GM18498 (cell line): ENCODE measurements at regions not wholly inside any gene's neighbourhood (a gene's known extent, or its start where the extent isn't known, plus 50 kb on each side); places are given as distances from the start of the nearest gene placed in this dataset.

Experiments used
- ATAC-seq: cut with Tn5 transposase; IDR thresholded peaks from one replicate; pipeline ENCODE4 v1.9.1; 2021; ENCODE audit warnings: mild to moderate bottlenecking, moderate library complexity; ENCODE audit not compliant: unreplicated experiment

GRCh38 chr4:20352163-20352431 lies 100.4 kb downstream of the SLIT2 start:
- ATAC-seq: no peak

GRCh38 chr4:20353646-20354045 lies 101.9 kb downstream of the SLIT2 start:
- ATAC-seq: no peak

- no peak for ATAC-seq
These were observed 102.4 kb downstream of the SLIT2 start for GRCh38 chr4:20354120-20354519.

- no peak for ATAC-seq
These were observed 104.9 kb downstream of the SLIT2 start for GRCh38 chr4:20356565-20356964.

GRCh38 chr4:20358110-20358509 lies 106.4 kb downstream of the SLIT2 start:
- ATAC-seq: no peak

- ATAC-seq: no peak
These were observed 108.0 kb downstream of the SLIT2 start for GRCh38 chr4:20359692-20360091.

GRCh38 chr4:20362148-20362547 lies 110.4 kb downstream of the SLIT2 start:
- no peak for ATAC-seq

- ATAC-seq: no peak
These were observed 113.3 kb downstream of the SLIT2 start for GRCh38 chr4:20364969-20365368.

GRCh38 chr4:20367446-20367845 lies 115.7 kb downstream of the SLIT2 start:
- no peak for ATAC-seq

GRCh38 chr4:20368926-20369325 lies 117.2 kb downstream of the SLIT2 start:
- no peak for ATAC-seq

- ATAC-seq: no peak
These were observed 118.6 kb downstream of the SLIT2 start for GRCh38 chr4:20370274-20370673.

GRCh38 chr4:20376070-20376469 lies 124.4 kb downstream of the SLIT2 start:
- ATAC-seq: no peak

- ATAC-seq: no peak
These were observed 126.5 kb downstream of the SLIT2 start for GRCh38 chr4:20378181-20378580.

GRCh38 chr4:20381005-20381404 lies 129.3 kb downstream of the SLIT2 start:
- no peak for ATAC-seq

- no peak for ATAC-seq
These were observed 131.6 kb downstream of the SLIT2 start for GRCh38 chr4:20383283-20383682.

- no peak for ATAC-seq
These were observed 132.3 kb downstream of the SLIT2 start for GRCh38 chr4:20383969-20384368.

GRCh38 chr4:20384456-20384855 lies 132.8 kb downstream of the SLIT2 start:
- ATAC-seq: no peak

GRCh38 chr4:20386001-20386740 lies 134.5 kb downstream of the SLIT2 start:
- no peak for ATAC-seq

- no peak for ATAC-seq
These were observed 135.2 kb downstream of the SLIT2 start for GRCh38 chr4:20386906-20387305.

GRCh38 chr4:20391198-20391597 lies 139.5 kb downstream of the SLIT2 start:
- ATAC-seq: no peak

GRCh38 chr4:20391912-20392311 lies 140.2 kb downstream of the SLIT2 start:
- no peak for ATAC-seq

GRCh38 chr4:20393486-20394100 lies 141.9 kb downstream of the SLIT2 start:
- ATAC-seq: no peak

- no peak for ATAC-seq
These were observed 142.8 kb downstream of the SLIT2 start for GRCh38 chr4:20394512-20394911.
